Body of pancreas (tissue), 4 donors: ENCODE measurements at regions not wholly inside any gene's neighbourhood (a gene's known extent, or its start where the extent isn't known, plus 50 kb on each side); places are given as distances from the start of the nearest gene placed in this dataset.

Experiments
- ATAC-seq: fragments of 150-250 bp; one replicate; pipeline ENCODE4 v1.9.1; 2016
- DNase-seq, 4 donors: peaks; one replicate each; pipeline ENCODE4 v3.0.0-alpha.2; 2019
- H3K27ac ChIP-seq, 4 donors: fragments of 200-600 bp; sonication (generic); 1 replicate in 3 of 4; 2 replicates in 1 of 4; pipeline versions ENCODE4 v1.5.1 to v1.6.1; 2016 to 2019; ENCODE audit warnings: mild to moderate bottlenecking in 1 of 4, mixed read lengths in 1 of 4, moderate library complexity in 1 of 4
- H3K27me3 ChIP-seq, 2 donors: fragments of 200-600 bp; sonication (generic); one replicate each; pipeline ENCODE4 v1.6.0; 2016; ENCODE audit warnings: mild to moderate bottlenecking in 1 of 2
- H3K36me3 ChIP-seq, 2 donors: fragments of 200-600 bp; sonication (generic); replicated peaks in 1 of 2; 2 replicates each; pipeline ENCODE4 v1.5.1; 2016; ENCODE audit warnings: low read depth in 2 of 2; ENCODE audit not compliant: insufficient read depth in 1 of 2
- H3K4me1 ChIP-seq: fragments of 200-600 bp; sonication (generic); one replicate; pipeline ENCODE4 v1.6.0; 2016
- H3K4me3 ChIP-seq, 2 donors: fragments of 200-600 bp; sonication (generic); 1 replicate in 1 of 2; 2 replicates in 1 of 2; pipeline ENCODE4 v1.5.1; 2016 to 2019
- H3K9me3 ChIP-seq, 3 donors: fragments of 200-600 bp; sonication (generic); 1 replicate in 2 of 3; 2 replicates in 1 of 3; pipeline ENCODE4 v1.5.1; 2016
- POLR2A ChIP-seq, 3 donors: fragments of 450-650 bp; IDR thresholded peaks; one replicate each; pipeline ENCODE4 v1.6.1; 2016; ENCODE audit warnings: antibody characterized with exemption in 3 of 3, mild to moderate bottlenecking in 2 of 3
- WGBS, 2 donors: methylation state at CpG; one replicate each; pipeline ENCODE4 v1.1.5; 2017; 5-methylcytosine and 5-hydroxymethylcytosine counted together
- intact Hi-C: fragments of 100-400 bp; cut with DNase I; formaldehyde crosslinking; loops from one replicate; pipeline ENCODE4 v1.15.1; 2023
- TF ChIP-seq, protein P1 (sequence below), 7 experiments: fragments of 450-650 bp in 4 of 7; fragments of 200-600 bp in 3 of 7; sonication (generic) in 3 of 7; IDR thresholded peaks; one replicate each; pipeline ENCODE4 v1.5.1; 2016 to 2019; ENCODE audit warnings: antibody characterized with exemption in 7 of 7

GRCh38 chr4:162957521-162958143, 209.1 kb downstream of the NAF1 start:
- intact Hi-C loops: no loop called here
- ATAC-seq: no peak
- no peak for TF ChIP-seq POLR2A (IDR thresholded peaks at IDR 0.05)
- TF ChIP-seq, protein P1, sequence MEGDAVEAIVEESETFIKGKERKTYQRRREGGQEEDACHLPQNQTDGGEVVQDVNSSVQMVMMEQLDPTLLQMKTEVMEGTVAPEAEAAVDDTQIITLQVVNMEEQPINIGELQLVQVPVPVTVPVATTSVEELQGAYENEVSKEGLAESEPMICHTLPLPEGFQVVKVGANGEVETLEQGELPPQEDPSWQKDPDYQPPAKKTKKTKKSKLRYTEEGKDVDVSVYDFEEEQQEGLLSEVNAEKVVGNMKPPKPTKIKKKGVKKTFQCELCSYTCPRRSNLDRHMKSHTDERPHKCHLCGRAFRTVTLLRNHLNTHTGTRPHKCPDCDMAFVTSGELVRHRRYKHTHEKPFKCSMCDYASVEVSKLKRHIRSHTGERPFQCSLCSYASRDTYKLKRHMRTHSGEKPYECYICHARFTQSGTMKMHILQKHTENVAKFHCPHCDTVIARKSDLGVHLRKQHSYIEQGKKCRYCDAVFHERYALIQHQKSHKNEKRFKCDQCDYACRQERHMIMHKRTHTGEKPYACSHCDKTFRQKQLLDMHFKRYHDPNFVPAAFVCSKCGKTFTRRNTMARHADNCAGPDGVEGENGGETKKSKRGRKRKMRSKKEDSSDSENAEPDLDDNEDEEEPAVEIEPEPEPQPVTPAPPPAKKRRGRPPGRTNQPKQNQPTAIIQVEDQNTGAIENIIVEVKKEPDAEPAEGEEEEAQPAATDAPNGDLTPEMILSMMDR (IDR thresholded peaks at IDR 0.05): no peak
- H3K27me3 ChIP-seq: no peaks in the 10 kb centered on the region
- H3K4me1 ChIP-seq: no peaks in the 10 kb centered on the region
- WGBS, 2 donors: 89% methylated on average over 3 of the region's 3 CpGs
- no peak overlapping the region for H3K27ac ChIP-seq
- H3K9me3 ChIP-seq: no peaks in the 10 kb centered on the region
- no peaks in the 10 kb centered on the region for H3K36me3 ChIP-seq
- DNase-seq: no peak
- no peak overlapping the region for H3K4me3 ChIP-seq

DNA sequence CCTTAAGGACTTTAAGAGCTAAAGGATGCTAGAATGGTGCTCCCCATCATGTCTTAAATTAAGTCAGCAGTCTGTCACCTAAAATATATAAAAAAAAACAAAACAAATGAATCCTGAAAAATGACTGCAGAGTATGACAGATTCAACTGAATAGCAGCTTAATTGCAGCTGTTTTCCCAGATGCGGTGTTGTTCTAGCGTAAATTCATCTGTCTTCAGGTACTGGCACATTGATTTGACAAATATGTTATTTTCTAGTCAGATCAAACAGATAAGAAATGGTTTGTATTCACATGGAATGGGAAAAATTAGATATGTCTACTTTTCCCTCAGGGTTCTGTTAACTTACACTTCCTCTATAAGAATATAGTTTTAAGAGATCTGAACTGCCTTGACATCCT, 211.7 kb downstream of the NAF1 start:
- ATAC-seq: no peak
- no peak for TF ChIP-seq POLR2A (IDR thresholded peaks at IDR 0.05)
- TF ChIP-seq, protein P1 (IDR thresholded peaks at IDR 0.05): no peak
- H3K36me3 ChIP-seq: no peaks in the 10 kb centered on the region
- WGBS, 2 donors: 55% methylated on average over 2 of the region's 2 CpGs
- intact Hi-C loops: no loop called here
- no peak overlapping the region for H3K4me3 ChIP-seq
- no peak for DNase-seq
- no peaks in the 10 kb centered on the region for H3K4me1 ChIP-seq
- no peaks in the 10 kb centered on the region for H3K9me3 ChIP-seq
- H3K27me3 ChIP-seq: no peaks in the 10 kb centered on the region
- H3K27ac ChIP-seq: no peak overlapping the region

- Histone ChIP-seq H3K4me3 (no peak overlapping the region), H3K9me3 (no peaks in the 10 kb centered on the region), H3K27ac (no peak overlapping the region), H3K27me3 (no peaks in the 10 kb centered on the region), H3K4me1 (no peaks in the 10 kb centered on the region), H3K36me3 (no peaks in the 10 kb centered on the region)
- TF ChIP-seq, protein P1 (IDR thresholded peaks at IDR 0.05): no peak
- no peak for TF ChIP-seq POLR2A (IDR thresholded peaks at IDR 0.05)
- no peak for ATAC-seq
- no peak for DNase-seq
- WGBS, 2 donors: 57 to 70% methylated on average over 3 of the region's 3 CpGs
- intact Hi-C loops: no loop called here
Observed at GRCh38 chr4:162952232-162952631, 214.5 kb downstream of the NAF1 start.

DNA sequence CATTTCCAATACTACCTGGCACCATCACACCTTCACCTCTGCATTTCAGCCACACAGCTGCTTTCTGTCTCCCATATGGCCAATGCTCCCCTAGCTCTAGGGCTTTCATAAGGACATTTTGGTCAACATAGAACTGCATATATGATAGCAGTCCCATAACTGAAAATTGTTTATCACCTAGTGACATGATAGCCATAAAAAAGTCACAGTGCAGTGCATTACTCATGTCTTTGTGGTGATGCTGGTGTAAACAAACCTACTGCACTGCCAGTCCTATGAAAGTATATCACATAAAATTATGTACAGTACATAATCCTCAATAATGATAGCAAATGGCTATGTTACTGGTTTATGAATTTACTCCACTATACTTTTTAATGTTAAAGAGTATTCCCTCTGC, 221.0 kb downstream of the NAF1 start:
- H3K27me3 ChIP-seq: no peaks in the 10 kb centered on the region
- no peaks in the 10 kb centered on the region for H3K9me3 ChIP-seq
- H3K36me3 ChIP-seq: no peaks in the 10 kb centered on the region
- ATAC-seq (no peak), DNase-seq (no peak)
- H3K4me3 ChIP-seq: no peak overlapping the region
- no peak overlapping the region for H3K27ac ChIP-seq
- H3K4me1 ChIP-seq: no peaks in the 10 kb centered on the region
- TF ChIP-seq, protein P1 (IDR thresholded peaks at IDR 0.05): no peak
- TF ChIP-seq POLR2A (IDR thresholded peaks at IDR 0.05): no peak
- intact Hi-C loops: no loop called here

DNA sequence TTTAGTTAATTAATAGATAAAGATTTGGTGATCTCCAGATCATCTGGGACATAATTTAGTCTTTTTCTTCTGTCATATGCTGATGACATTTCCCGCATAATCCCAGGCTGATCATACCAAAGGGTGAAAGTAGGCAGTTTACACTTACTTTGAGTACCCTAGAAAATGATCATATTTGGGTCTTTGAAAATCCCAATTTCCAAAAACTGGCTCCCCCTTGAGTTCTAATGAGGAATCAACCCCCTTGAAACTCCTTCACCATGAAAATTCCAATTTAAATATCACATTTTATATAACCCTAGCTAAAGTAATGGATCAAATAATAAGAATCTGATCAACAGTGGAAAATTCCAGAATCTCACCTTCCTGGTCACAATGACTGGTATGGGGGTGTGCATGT, 223.4 kb downstream of the NAF1 start:
- no peak for TF ChIP-seq POLR2A (IDR thresholded peaks at IDR 0.05)
- TF ChIP-seq, protein P1 (IDR thresholded peaks at IDR 0.05): no peak
- no peaks in the 10 kb centered on the region for H3K4me1 ChIP-seq
- H3K27ac ChIP-seq: no peak overlapping the region
- DNase-seq: no peak
- no peaks in the 10 kb centered on the region for H3K9me3 ChIP-seq
- WGBS, 2 donors: 0 to 44% methylated on average over 1 of the region's 1 CpG
- intact Hi-C loops: no loop called here
- ATAC-seq: no peak
- H3K4me3 ChIP-seq: no peak overlapping the region
- H3K27me3 ChIP-seq: no peaks in the 10 kb centered on the region
- H3K36me3 ChIP-seq: no peaks in the 10 kb centered on the region
